ENCODE measurements at regions not wholly inside any gene's neighbourhood (a gene's known extent, or its start where the extent isn't known, plus 50 kb on each side); places are given as distances from the start of the nearest gene placed in this dataset.

GRCh38 chr3:194817592-194817930, 131.9 kb downstream of the FAM43A start:
- TF ChIP-seq CTCF (IDR thresholded peaks at IDR 0.05) (no peak), EZH2phosphoT487 (IDR thresholded peaks at IDR 0.05) (no peak), EZH2 (IDR thresholded peaks at IDR 0.05) (no peak)
